ENCODE measurements at regions not wholly inside any gene's neighbourhood (a gene's known extent, or its start where the extent isn't known, plus 50 kb on each side); places are given as distances from the start of the nearest gene placed in this dataset.

GRCh38 chr6:156618600-156619205 lies 158.5 kb upstream of the ARID1B start:
- Histone ChIP-seq H3K36me3 (ENCODE audit: control insufficient read depth in 3 of 3, insufficient read depth in 2 of 3, low read depth in 1 of 3, low read length in 3 of 3) (no peaks in the 10 kb centered on the region), H3K4me1 (ENCODE audit: control insufficient read depth in 3 of 3, insufficient read depth in 2 of 3, low read depth in 1 of 3, low read length in 2 of 3) (peaks cover 5 to 34% (median 6%) of the 10 kb centered on the region in 3 donors), H3K27ac (ENCODE audit: low read depth in 1 of 3, low read length in 2 of 3) (peak overlapping the region in 1 of 3 donors; percentile 73), H3K27me3 (ENCODE audit: control insufficient read depth in 3 of 3, insufficient read depth in 3 of 3, low read length in 3 of 3) (peaks cover 0 to 1% (median 0%) of the 10 kb centered on the region in 3 donors), H3K4me3 (ENCODE audit: low read depth in 1 of 3, low read length in 3 of 3) (no peak overlapping the region), H3K9me3 (ENCODE audit: control insufficient read depth in 2 of 2, insufficient read depth in 1 of 2, low read depth in 1 of 2, low read length in 1 of 2) (peaks cover 0 to 10% of the 10 kb centered on the region in 2 donors)
- 43 to 53% (median 45%) methylated on average over 12 of the region's 12 CpGs for WGBS, 3 donors
- DNase-seq (peak; percentile 28 to 80), FAIRE-seq (no peak)

GRCh38 chr6:156617941-156618340 lies 159.2 kb upstream of the ARID1B start:
- Histone ChIP-seq H3K9me3 (ENCODE audit: control insufficient read depth in 2 of 2, insufficient read depth in 1 of 2, low read depth in 1 of 2, low read length in 1 of 2) (peaks cover 0 to 18% of the 10 kb centered on the region in 2 donors), H3K27ac (ENCODE audit: low read depth in 1 of 3, low read length in 2 of 3) (peak overlapping the region in 1 of 3 donors; percentile 73), H3K27me3 (ENCODE audit: control insufficient read depth in 3 of 3, insufficient read depth in 3 of 3, low read length in 3 of 3) (peaks cover 0 to 1% (median 0%) of the 10 kb centered on the region in 3 donors), H3K4me1 (ENCODE audit: control insufficient read depth in 3 of 3, insufficient read depth in 2 of 3, low read depth in 1 of 3, low read length in 2 of 3) (peaks cover 5 to 34% (median 6%) of the 10 kb centered on the region in 3 donors), H3K36me3 (ENCODE audit: control insufficient read depth in 3 of 3, insufficient read depth in 2 of 3, low read depth in 1 of 3, low read length in 3 of 3) (no peaks in the 10 kb centered on the region), H3K4me3 (ENCODE audit: low read depth in 1 of 3, low read length in 3 of 3) (no peak overlapping the region)
- 22 to 75% (median 45%) methylated on average over 3 of the region's 3 CpGs for WGBS, 3 donors
- no peak for DNase-seq
- FAIRE-seq, result no peak

- peaks cover 0 to 20% of the 10 kb centered on the region in 2 donors for H3K9me3 ChIP-seq (ENCODE audit: control insufficient read depth in 2 of 2, insufficient read depth in 1 of 2, low read depth in 1 of 2, low read length in 1 of 2)
- peaks cover 0 to 1% (median 0%) of the 10 kb centered on the region in 3 donors for H3K27me3 ChIP-seq (ENCODE audit: control insufficient read depth in 3 of 3, insufficient read depth in 3 of 3, low read length in 3 of 3)
- no peak for FAIRE-seq
- DNase-seq, result peak; percentile 98 to 99
- H3K4me3 ChIP-seq (ENCODE audit: low read depth in 1 of 3, low read length in 3 of 3), result no peak overlapping the region
- H3K27ac ChIP-seq (ENCODE audit: low read depth in 1 of 3, low read length in 2 of 3), result peak overlapping the region in 1 of 3 donors; percentile 73
- no peaks in the 10 kb centered on the region for H3K36me3 ChIP-seq (ENCODE audit: control insufficient read depth in 3 of 3, insufficient read depth in 2 of 3, low read depth in 1 of 3, low read length in 3 of 3)
- 16 to 52% (median 32%) methylated on average over 10 of the region's 10 CpGs for WGBS, 3 donors
- peaks cover 5 to 34% (median 6%) of the 10 kb centered on the region in 3 donors for H3K4me1 ChIP-seq (ENCODE audit: control insufficient read depth in 3 of 3, insufficient read depth in 2 of 3, low read depth in 1 of 3, low read length in 2 of 3)
Observed at GRCh38 chr6:156617376-156617775, 159.8 kb upstream of the ARID1B start.

GRCh38 chr6:156616495-156616894 lies 160.7 kb upstream of the ARID1B start:
- H3K4me3 ChIP-seq (ENCODE audit: low read depth in 1 of 3, low read length in 3 of 3), result no peak overlapping the region
- no peak for DNase-seq
- 94 to 100% (median 95%) methylated on average over 1 of the region's 1 CpG for WGBS, 3 donors
- H3K27me3 ChIP-seq (ENCODE audit: control insufficient read depth in 3 of 3, insufficient read depth in 3 of 3, low read length in 3 of 3), result peaks cover 0 to 1% (median 0%) of the 10 kb centered on the region in 3 donors
- no peaks in the 10 kb centered on the region for H3K36me3 ChIP-seq (ENCODE audit: control insufficient read depth in 3 of 3, insufficient read depth in 2 of 3, low read depth in 1 of 3, low read length in 3 of 3)
- peaks cover 5 to 34% (median 6%) of the 10 kb centered on the region in 3 donors for H3K4me1 ChIP-seq (ENCODE audit: control insufficient read depth in 3 of 3, insufficient read depth in 2 of 3, low read depth in 1 of 3, low read length in 2 of 3)
- no peak for FAIRE-seq
- peaks cover 0 to 20% of the 10 kb centered on the region in 2 donors for H3K9me3 ChIP-seq (ENCODE audit: control insufficient read depth in 2 of 2, insufficient read depth in 1 of 2, low read depth in 1 of 2, low read length in 1 of 2)
- H3K27ac ChIP-seq (ENCODE audit: low read depth in 1 of 3, low read length in 2 of 3), result no peak overlapping the region

GRCh38 chr6:156613996-156614395 lies 163.2 kb upstream of the ARID1B start:
- no peak for FAIRE-seq
- Histone ChIP-seq H3K27ac (ENCODE audit: low read depth in 1 of 3, low read length in 2 of 3) (peak overlapping the region in 1 of 3 donors; percentile 9), H3K9me3 (ENCODE audit: control insufficient read depth in 2 of 2, insufficient read depth in 1 of 2, low read depth in 1 of 2, low read length in 1 of 2) (peaks cover 0 to 17% of the 10 kb centered on the region in 2 donors), H3K27me3 (ENCODE audit: control insufficient read depth in 3 of 3, insufficient read depth in 3 of 3, low read length in 3 of 3) (no peaks in the 10 kb centered on the region), H3K4me1 (ENCODE audit: control insufficient read depth in 3 of 3, insufficient read depth in 2 of 3, low read depth in 1 of 3, low read length in 2 of 3) (peaks cover 5 to 21% (median 6%) of the 10 kb centered on the region in 3 donors), H3K36me3 (ENCODE audit: control insufficient read depth in 3 of 3, insufficient read depth in 2 of 3, low read depth in 1 of 3, low read length in 3 of 3) (no peaks in the 10 kb centered on the region), H3K4me3 (ENCODE audit: low read depth in 1 of 3, low read length in 3 of 3) (no peak overlapping the region)
- 75 to 92% (median 76%) methylated on average over 1 of the region's 1 CpG for WGBS, 3 donors
- no peak for DNase-seq

GRCh38 chr6:156612361-156612760 lies 164.8 kb upstream of the ARID1B start:
- FAIRE-seq, result no peak
- no peaks in the 10 kb centered on the region for H3K27me3 ChIP-seq (ENCODE audit: control insufficient read depth in 3 of 3, insufficient read depth in 3 of 3, low read length in 3 of 3)
- peaks cover 0 to 17% of the 10 kb centered on the region in 2 donors for H3K9me3 ChIP-seq (ENCODE audit: control insufficient read depth in 2 of 2, insufficient read depth in 1 of 2, low read depth in 1 of 2, low read length in 1 of 2)
- H3K36me3 ChIP-seq (ENCODE audit: control insufficient read depth in 3 of 3, insufficient read depth in 2 of 3, low read depth in 1 of 3, low read length in 3 of 3), result no peaks in the 10 kb centered on the region
- no peak overlapping the region for H3K27ac ChIP-seq (ENCODE audit: low read depth in 1 of 3, low read length in 2 of 3)
- no peak for DNase-seq
- peaks cover 0 to 6% (median 0%) of the 10 kb centered on the region in 3 donors for H3K4me1 ChIP-seq (ENCODE audit: control insufficient read depth in 3 of 3, insufficient read depth in 2 of 3, low read depth in 1 of 3, low read length in 2 of 3)
- no peak overlapping the region for H3K4me3 ChIP-seq (ENCODE audit: low read depth in 1 of 3, low read length in 3 of 3)

- Histone ChIP-seq H3K27ac (ENCODE audit: low read depth in 1 of 3, low read length in 2 of 3) (no peak overlapping the region), H3K4me3 (ENCODE audit: low read depth in 1 of 3, low read length in 3 of 3) (no peak overlapping the region), H3K4me1 (ENCODE audit: control insufficient read depth in 3 of 3, insufficient read depth in 2 of 3, low read depth in 1 of 3, low read length in 2 of 3) (peaks cover 0 to 3% (median 0%) of the 10 kb centered on the region in 3 donors), H3K36me3 (ENCODE audit: control insufficient read depth in 3 of 3, insufficient read depth in 2 of 3, low read depth in 1 of 3, low read length in 3 of 3) (no peaks in the 10 kb centered on the region), H3K27me3 (ENCODE audit: control insufficient read depth in 3 of 3, insufficient read depth in 3 of 3, low read length in 3 of 3) (no peaks in the 10 kb centered on the region), H3K9me3 (ENCODE audit: control insufficient read depth in 2 of 2, insufficient read depth in 1 of 2, low read depth in 1 of 2, low read length in 1 of 2) (peaks cover 0 to 21% of the 10 kb centered on the region in 2 donors)
- DNase-seq (no peak), FAIRE-seq (no peak)
- WGBS, 3 donors, result 89 to 93% (median 93%) methylated on average over 7 of the region's 7 CpGs
Observed at GRCh38 chr6:156602066-156602385, 175.2 kb upstream of the ARID1B start.

- H3K36me3 ChIP-seq (ENCODE audit: control insufficient read depth in 3 of 3, insufficient read depth in 2 of 3, low read depth in 1 of 3, low read length in 3 of 3), result no peaks in the 10 kb centered on the region
- H3K27me3 ChIP-seq (ENCODE audit: control insufficient read depth in 3 of 3, insufficient read depth in 3 of 3, low read length in 3 of 3), result no peaks in the 10 kb centered on the region
- WGBS, 3 donors, result 65 to 85% (median 77%) methylated on average over 17 of the region's 17 CpGs
- no peak overlapping the region for H3K4me3 ChIP-seq (ENCODE audit: low read depth in 1 of 3, low read length in 3 of 3)
- peaks cover 0 to 21% of the 10 kb centered on the region in 2 donors for H3K9me3 ChIP-seq (ENCODE audit: control insufficient read depth in 2 of 2, insufficient read depth in 1 of 2, low read depth in 1 of 2, low read length in 1 of 2)
- DNase-seq, result no peak
- H3K27ac ChIP-seq (ENCODE audit: low read depth in 1 of 3, low read length in 2 of 3), result no peak overlapping the region
- no peak for FAIRE-seq
- peaks cover 0 to 3% (median 0%) of the 10 kb centered on the region in 3 donors for H3K4me1 ChIP-seq (ENCODE audit: control insufficient read depth in 3 of 3, insufficient read depth in 2 of 3, low read depth in 1 of 3, low read length in 2 of 3)
Observed at GRCh38 chr6:156601152-156602065, 175.8 kb upstream of the ARID1B start.
